ENCODE measurements at regions not wholly inside any gene's neighbourhood (a gene's known extent, or its start where the extent isn't known, plus 50 kb on each side); places are given as distances from the start of the nearest gene placed in this dataset.

DNA sequence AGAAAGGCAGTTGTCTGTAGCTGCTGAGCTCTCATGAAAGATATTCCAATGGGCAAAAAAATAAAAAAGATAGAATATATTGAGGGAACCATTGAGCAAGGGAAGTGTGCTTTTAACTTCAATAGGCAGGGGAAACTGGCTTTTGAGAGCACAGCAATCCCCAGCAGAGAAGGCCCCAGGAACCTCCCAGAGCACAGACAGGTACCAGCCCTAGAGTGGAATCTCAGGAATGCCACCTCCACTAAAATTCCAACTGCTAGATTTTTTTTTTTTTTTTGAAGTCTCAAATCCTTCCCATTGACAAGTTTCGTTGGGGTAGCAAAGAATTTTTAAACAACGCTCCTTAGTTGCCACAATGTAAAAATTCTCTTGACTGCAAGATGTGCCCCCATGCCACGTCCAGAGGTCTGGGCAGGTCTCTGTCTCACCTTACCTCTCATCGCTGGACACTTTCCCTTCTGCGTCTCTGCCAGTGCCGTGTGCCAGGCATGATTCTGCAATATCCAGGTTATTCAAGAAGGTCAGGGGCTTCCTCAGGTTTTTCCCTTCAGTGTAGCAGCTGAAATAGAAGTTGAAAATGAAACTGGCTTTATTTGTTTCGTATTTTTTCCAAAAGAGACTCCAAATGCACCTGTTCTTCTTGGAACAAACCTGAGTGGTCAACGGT is 64.2 kb upstream of the IRX1 start:
- no peak overlapping the region for H3K4me3 ChIP-seq (ENCODE audit: low read depth, low read length)
- in situ Hi-C loops (cut with HindIII; ENCODE audit: low sequenced_read_pairs): loop anchor here (5.0 kb wide), 1 partner anchor 54 kb away; no protein-coding TSS in a partner anchor
- DNase-seq (ENCODE audit: low read depth): no peak
- no peak for TF ChIP-seq CTCF (IDR thresholded peaks at IDR 0.05; ENCODE audit: low read depth, low read length, missing control alignments)

- no peak for DNase-seq (ENCODE audit: low read depth)
- in situ Hi-C loops (cut with HindIII; ENCODE audit: low sequenced_read_pairs): loop anchor here (5.0 kb wide), 1 partner anchor 53 kb away; no protein-coding TSS in a partner anchor
- H3K4me3 ChIP-seq (ENCODE audit: low read depth, low read length): no peak overlapping the region
- TF ChIP-seq CTCF (IDR thresholded peaks at IDR 0.05; ENCODE audit: low read depth, low read length, missing control alignments): no peak
Observed at GRCh38 chr5:3530251-3530650, 65.4 kb upstream of the IRX1 start.

DNA sequence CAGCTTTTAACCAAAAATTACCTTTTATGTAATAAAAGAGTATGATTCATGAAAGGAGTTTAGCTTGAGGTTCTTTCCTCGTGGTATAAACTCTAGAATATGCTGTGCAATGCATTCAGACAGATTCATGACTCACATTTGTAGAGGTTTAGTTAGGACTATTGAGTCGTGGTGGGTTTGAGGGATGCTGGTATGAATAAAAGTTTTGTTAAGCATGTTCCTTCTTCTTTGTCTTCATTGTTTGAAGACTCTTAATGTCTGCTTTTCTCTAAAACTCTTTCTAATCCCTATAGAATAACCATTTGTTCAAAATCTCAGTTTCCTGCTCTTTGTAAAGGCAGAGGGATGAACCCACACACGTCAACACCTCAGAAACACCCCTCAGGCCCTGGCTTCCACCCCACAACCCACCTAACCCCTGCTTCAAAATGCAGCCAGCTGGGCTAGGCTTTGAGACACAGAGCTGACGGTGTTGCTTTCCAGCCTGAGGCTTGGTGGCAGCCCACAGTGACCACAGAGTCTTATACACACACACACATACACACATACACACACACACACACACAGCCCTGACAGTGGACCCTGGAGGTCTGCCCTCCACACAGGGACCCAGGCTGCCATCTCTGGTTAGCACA is 69.0 kb upstream of the IRX1 start:
- no peak overlapping the region for H3K4me3 ChIP-seq (ENCODE audit: low read depth, low read length)
- DNase-seq (ENCODE audit: low read depth): no peak
- in situ Hi-C loops (cut with HindIII; ENCODE audit: low sequenced_read_pairs): no loop called here
- TF ChIP-seq CTCF (IDR thresholded peaks at IDR 0.05; ENCODE audit: low read depth, low read length, missing control alignments): no peak

- TF ChIP-seq CTCF (IDR thresholded peaks at IDR 0.05; ENCODE audit: low read depth, low read length, missing control alignments): no peak
- no peak overlapping the region for H3K4me3 ChIP-seq (ENCODE audit: low read depth, low read length)
- DNase-seq (ENCODE audit: low read depth): no peak
- in situ Hi-C loops (cut with HindIII; ENCODE audit: low sequenced_read_pairs): no loop called here
Observed at GRCh38 chr5:3522491-3522890, 73.1 kb upstream of the IRX1 start.

- no peak for TF ChIP-seq CTCF (IDR thresholded peaks at IDR 0.05; ENCODE audit: low read depth, low read length, missing control alignments)
- in situ Hi-C loops (cut with HindIII; ENCODE audit: low sequenced_read_pairs): no loop called here
- H3K4me3 ChIP-seq (ENCODE audit: low read depth, low read length): no peak overlapping the region
- no peak for DNase-seq (ENCODE audit: low read depth)
Observed at GRCh38 chr5:3518576-3518975, 77.1 kb upstream of the IRX1 start.

- TF ChIP-seq CTCF (IDR thresholded peaks at IDR 0.05; ENCODE audit: low read depth, low read length, missing control alignments): no peak
- in situ Hi-C loops (cut with HindIII; ENCODE audit: low sequenced_read_pairs): no loop called here
- no peak overlapping the region for H3K4me3 ChIP-seq (ENCODE audit: low read depth, low read length)
- no peak for DNase-seq (ENCODE audit: low read depth)
Observed at GRCh38 chr5:3518051-3518450, 77.6 kb upstream of the IRX1 start.

Measured in astrocyte of the cerebellum (primary cell).